H1 (cell line): ENCODE measurements at regions not wholly inside any gene's neighbourhood (a gene's known extent, or its start where the extent isn't known, plus 50 kb on each side); places are given as distances from the start of the nearest gene placed in this dataset.

Experiments used
- CBX8 ChIP-seq: fragments of 300-800, 300-1000 bp; sonication (generic); IDR thresholded peaks from 2 replicates; pipeline ENCODE4 v1.7.1; 2016; ENCODE audit warnings: low read depth, low read length, borderline replicate concordance
- CHD2 ChIP-seq: IDR thresholded peaks from 2 replicates; pipeline ENCODE4 v1.6.1; 2012; ENCODE audit warnings: low read length, improper control_type of control experiment
- RFX5 ChIP-seq: IDR thresholded peaks from 2 replicates; pipeline ENCODE4 v1.6.1; 2011; ENCODE audit warnings: low read depth, low read length, improper control_type of control experiment, borderline replicate concordance
- TCF12 ChIP-seq: IDR thresholded peaks from 2 replicates; pipeline ENCODE4 v1.6.1; 2011; ENCODE audit warnings: low read depth, mild to moderate bottlenecking, low read length
- YY1 ChIP-seq: IDR thresholded peaks from 2 replicates; pipeline ENCODE4 v1.6.1; 2011; ENCODE audit warnings: low read depth, mild to moderate bottlenecking, low read length
- ZNF274 ChIP-seq: IDR thresholded peaks from 2 replicates; pipeline ENCODE4 v1.7.0; 2012; ENCODE audit warnings: low read length, borderline replicate concordance; ENCODE audit errors: extremely low read depth

DNA sequence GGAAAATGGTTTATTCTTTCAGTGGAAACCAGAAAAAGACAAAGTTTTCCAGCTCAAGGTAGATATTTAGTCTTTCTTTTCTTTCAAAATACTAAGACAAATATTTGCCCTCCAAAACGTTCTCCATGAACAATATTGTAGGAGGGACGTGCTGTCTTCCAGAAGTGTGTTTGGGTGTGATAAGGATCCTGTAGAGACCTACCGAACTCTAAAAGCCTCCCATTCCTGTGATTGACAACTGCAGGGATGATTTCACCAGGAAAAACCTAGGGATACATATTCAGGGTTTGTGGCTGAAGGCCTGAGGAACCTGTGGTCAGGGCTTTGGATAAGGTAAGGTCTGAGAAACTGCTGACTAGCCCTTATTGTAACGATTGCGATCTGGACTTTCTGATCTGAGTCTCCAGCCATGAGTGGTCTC lies 167.1 kb downstream of the ZNF648 start (continued):
- TF ChIP-seq TCF12 (no peak), CHD2 (no peak), CBX8 (no peak), ZNF274 (no peak), RFX5 (no peak), YY1 (no peak)
